HG02981 (cell line): ENCODE measurements at regions not wholly inside any gene's neighbourhood (a gene's known extent, or its start where the extent isn't known, plus 50 kb on each side); places are given as distances from the start of the nearest gene placed in this dataset.
"Not testable (repeated sequence)": the region's sequence is repeated elsewhere in the genome, so short reads cannot be mapped to it uniquely, and the experiment has no call there.

Experiments
- ATAC-seq: cut with Tn5 transposase; IDR thresholded peaks from one replicate; pipeline ENCODE4 v1.9.1; 2021; ENCODE audit warnings: mild to moderate bottlenecking, moderate library complexity; ENCODE audit not compliant: unreplicated experiment

- ATAC-seq: no peak
These were observed 91.2 kb downstream of the DLL1 start for GRCh38 chr6:170199716-170200115.

- no peak for ATAC-seq
These were observed 92.6 kb downstream of the DLL1 start for GRCh38 chr6:170198298-170198697.

- no peak for ATAC-seq
These were observed 97.5 kb downstream of the DLL1 start for GRCh38 chr6:170193326-170193821.

- ATAC-seq: no peak
These were observed 98.0 kb downstream of the DLL1 start for GRCh38 chr6:170192905-170193304.

GRCh38 chr6:170192101-170192500, 98.8 kb downstream of the DLL1 start:
- ATAC-seq: not testable (repeated sequence)

- no peak for ATAC-seq
These were observed 100.8 kb downstream of the DLL1 start for GRCh38 chr6:170190046-170190445.

GRCh38 chr6:170189236-170189635, 101.6 kb downstream of the DLL1 start:
- ATAC-seq: no peak

- no peak for ATAC-seq
These were observed 102.3 kb downstream of the DLL1 start for GRCh38 chr6:170188571-170189001.

- ATAC-seq: no peak
These were observed 103.0 kb downstream of the DLL1 start for GRCh38 chr6:170187669-170188566.

- ATAC-seq: no peak
These were observed 103.8 kb downstream of the DLL1 start for GRCh38 chr6:170186941-170187668.

- ATAC-seq: no peak
These were observed 104.6 kb downstream of the DLL1 start for GRCh38 chr6:170186006-170186935.

GRCh38 chr6:170185175-170185978, 105.5 kb downstream of the DLL1 start:
- no peak for ATAC-seq

GRCh38 chr6:170184316-170184715, 106.6 kb downstream of the DLL1 start:
- no peak for ATAC-seq

GRCh38 chr6:170183521-170183920, 107.4 kb downstream of the DLL1 start:
- no peak for ATAC-seq

GRCh38 chr6:170182781-170183120, 108.1 kb downstream of the DLL1 start:
- no peak for ATAC-seq

- no peak for ATAC-seq
These were observed 108.6 kb downstream of the DLL1 start for GRCh38 chr6:170182093-170182780.

GRCh38 chr6:170181338-170181690, 109.6 kb downstream of the DLL1 start:
- ATAC-seq: no peak

GRCh38 chr6:170180671-170181337, 110.1 kb downstream of the DLL1 start:
- no peak for ATAC-seq
